GM23338 (cell line): ENCODE measurements at regions not wholly inside any gene's neighbourhood (a gene's known extent, or its start where the extent isn't known, plus 50 kb on each side); places are given as distances from the start of the nearest gene placed in this dataset.

Experiments used
- ATAC-seq: fragments of 200-7000 bp; cut with Tn5 transposase; 3 replicates; pipeline ENCODE4 v1.9.1; 2020
- DNase-seq: peaks from one replicate; pipeline ENCODE4 v3.0.0-alpha.2; 2015; ENCODE audit warnings: low spot score
- H2AFZ ChIP-seq: fragments of 200-600 bp; sonication (generic); 2 replicates; pipeline ENCODE4 v1.8.0; 2016; ENCODE audit warnings: antibody characterized with exemption, mild to moderate bottlenecking, moderate library complexity
- H3F3A ChIP-seq: fragments of 200-600 bp; sonication (generic); replicated peaks from 2 replicates; pipeline ENCODE4 v1.8.0; 2017; ENCODE audit warnings: antibody characterized with exemption, mixed run types, low read depth
- H3K27ac ChIP-seq: fragments of 200-600 bp; sonication (generic); 2 replicates; pipeline ENCODE4 v1.6.1; 2016; ENCODE audit warnings: low read depth
- H3K27me3 ChIP-seq: fragments of 200-600 bp; sonication (generic); 2 replicates; pipeline ENCODE4 v1.8.0; 2016; ENCODE audit warnings: mild to moderate bottlenecking, mixed run types, moderate library complexity; ENCODE audit not compliant: insufficient read depth
- H3K36me3 ChIP-seq: fragments of 200-600 bp; sonication (generic); 2 replicates; pipeline ENCODE4 v1.8.0; 2016; ENCODE audit warnings: mild to moderate bottlenecking; ENCODE audit not compliant: insufficient read depth
- H3K4me1 ChIP-seq: fragments of 200-600 bp; sonication (generic); 2 replicates; pipeline ENCODE4 v1.8.0; 2016; ENCODE audit warnings: mild to moderate bottlenecking, moderate library complexity; ENCODE audit not compliant: insufficient read depth
- H3K4me2 ChIP-seq: fragments of 200-600 bp; sonication (generic); 2 replicates; pipeline ENCODE4 v1.7.1; 2017; ENCODE audit warnings: mixed run types
- H3K4me3 ChIP-seq: fragments of 200-600 bp; sonication (generic); 2 replicates; pipeline ENCODE4 v1.6.1; 2016; ENCODE audit warnings: mixed run types
- H3K79me2 ChIP-seq: fragments of 200-600 bp; sonication (generic); replicated peaks from 2 replicates; pipeline ENCODE4 v1.8.0; 2017; ENCODE audit warnings: mild to moderate bottlenecking; ENCODE audit not compliant: insufficient read depth
- H3K9me2 ChIP-seq: fragments of 200-600 bp; sonication (generic); 2 replicates; pipeline ENCODE4 v1.8.0; 2017; ENCODE audit not compliant: insufficient read depth
- H4K20me1 ChIP-seq: fragments of 200-600 bp; sonication (generic); replicated peaks from 2 replicates; pipeline ENCODE4 v1.8.0; 2017; ENCODE audit warnings: mild to moderate bottlenecking; ENCODE audit not compliant: insufficient read depth
- H3K27ac Mint-ChIP-seq: 2 replicates; pipeline ENCODE4 v1.8.0; 2020; ENCODE audit warnings: inconsistent platforms, mild to moderate bottlenecking, moderate library complexity, mixed read lengths
- H3K27me3 Mint-ChIP-seq: 3 replicates; pipeline ENCODE4 v1.8.0; 2022; ENCODE audit warnings: low read depth, mild to moderate bottlenecking, moderate library complexity, mixed read lengths, inconsistent platforms; ENCODE audit not compliant: insufficient read depth, poor library complexity
- H3K36me3 Mint-ChIP-seq: 3 replicates; pipeline ENCODE4 v1.8.0; 2021; ENCODE audit warnings: low read depth, mild to moderate bottlenecking, inconsistent platforms, moderate library complexity, mixed read lengths
- H3K4me1 Mint-ChIP-seq: 3 replicates; pipeline ENCODE4 v1.8.0; 2020; ENCODE audit warnings: mild to moderate bottlenecking, inconsistent platforms, mixed read lengths
- H3K4me3 Mint-ChIP-seq: 3 replicates; pipeline ENCODE4 v1.8.0; 2021; ENCODE audit warnings: moderate library complexity, mild to moderate bottlenecking, inconsistent platforms, mixed read lengths
- H3K9me3 Mint-ChIP-seq: 3 replicates; pipeline ENCODE4 v1.8.0; 2020; ENCODE audit warnings: moderate library complexity, mild to moderate bottlenecking, inconsistent platforms, mixed read lengths
- ETS1 ChIP-seq: IDR thresholded peaks from 2 replicates; pipeline ENCODE4 v1.6.1; 2016; ENCODE audit warnings: antibody characterized with exemption
- EZH2 ChIP-seq: fragments of 200-600 bp; sonication (generic); IDR thresholded peaks from one replicate; pipeline ENCODE4 v1.8.0; 2017; ENCODE audit warnings: antibody characterized with exemption, mild to moderate bottlenecking, low read depth; ENCODE audit not compliant: unreplicated experiment
- EZH2phosphoT487 ChIP-seq: fragments of 200-600 bp; sonication (generic); IDR thresholded peaks from one replicate; pipeline ENCODE4 v1.8.1; 2018; ENCODE audit warnings: antibody characterized with exemption; ENCODE audit not compliant: unreplicated experiment
- JUNB ChIP-seq: IDR thresholded peaks from one replicate; pipeline ENCODE4 v1.6.1; 2016; ENCODE audit warnings: antibody characterized with exemption; ENCODE audit not compliant: unreplicated experiment
- ZNF462 ChIP-seq: fragments of 250-450 bp; sonication (Bioruptor Pico); IDR thresholded peaks from 2 replicates; pipeline ENCODE4 v1.5.0; 2020; ENCODE audit warnings: mild to moderate bottlenecking, moderate library complexity

DNA sequence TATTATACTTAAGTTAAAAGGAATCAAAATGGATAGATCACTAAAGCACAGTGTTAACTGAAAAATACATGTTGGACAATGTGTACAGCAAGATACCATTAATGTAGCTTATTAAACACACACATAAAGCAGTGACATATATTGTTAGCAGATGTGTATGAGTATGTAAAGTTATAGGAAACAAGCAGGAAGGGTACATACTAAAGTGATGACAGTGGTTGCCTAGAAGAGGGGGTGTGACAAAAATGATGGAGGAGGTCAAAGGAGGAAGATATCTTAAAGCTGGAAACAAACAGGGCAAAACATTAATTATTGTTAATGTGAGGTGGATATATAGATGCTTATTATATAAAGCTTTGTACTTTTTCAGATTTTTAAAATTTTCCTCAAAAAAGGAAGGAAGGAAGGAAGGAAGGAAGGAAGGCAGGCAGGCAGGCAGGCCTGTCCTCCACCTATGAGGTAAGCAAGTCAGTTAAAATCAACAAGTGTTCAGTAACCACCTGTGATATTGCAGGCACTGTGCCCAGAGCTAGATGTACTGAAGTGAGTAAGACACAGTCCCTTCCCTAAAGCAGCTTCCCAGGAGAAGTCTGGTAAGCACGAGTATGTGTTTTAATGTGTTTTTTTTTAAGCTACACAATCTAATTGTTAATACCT lies 252.9 kb upstream of the NR5A2 start:
- Mint-ChIP-seq H3K9me3 (no peaks in the 10 kb centered on the region), H3K4me3 (no peak overlapping the region), H3K36me3 (no peaks in the 10 kb centered on the region), H3K27ac (no peak overlapping the region), H3K4me1 (no peaks in the 10 kb centered on the region), H3K27me3 (no peaks in the 10 kb centered on the region)
- no peak overlapping the region for H3K4me3 ChIP-seq
- no peaks in the 10 kb centered on the region for H3K36me3 ChIP-seq
- TF ChIP-seq JUNB, result no peak
- TF ChIP-seq ZNF462 (CRISPR knock-in tag), result no peak
- TF ChIP-seq EZH2phosphoT487, result no peak
- TF ChIP-seq EZH2, result no peak
- no peak for TF ChIP-seq ETS1
- no peaks in the 10 kb centered on the region for H3F3A ChIP-seq
- H3K27ac ChIP-seq, result no peak overlapping the region
- no peaks in the 10 kb centered on the region for H3K9me2 ChIP-seq
- DNase-seq, result no peak
- H3K4me1 ChIP-seq, result no peaks in the 10 kb centered on the region
- no peak overlapping the region for H3K4me2 ChIP-seq
- no peaks in the 10 kb centered on the region for H3K27me3 ChIP-seq
- no peaks in the 10 kb centered on the region for H3K79me2 ChIP-seq
- no peak overlapping the region for H2AFZ ChIP-seq
- ATAC-seq, result no peak
- no peaks in the 10 kb centered on the region for H4K20me1 ChIP-seq
